Osteocyte (in vitro differentiated cells): ENCODE measurements at regions not wholly inside any gene's neighbourhood (a gene's known extent, or its start where the extent isn't known, plus 50 kb on each side); places are given as distances from the start of the nearest gene placed in this dataset.

Source experiments
- DNase-seq: peaks from one replicate; pipeline ENCODE4 v3.0.0; 2021; ENCODE audit warnings: mixed read lengths; ENCODE audit not compliant: unreplicated experiment; ENCODE audit errors: extremely low spot score
- H3K27ac Mint-ChIP-seq: one replicate; pipeline ENCODE4 v1.8.0; 2021; ENCODE audit warnings: mild to moderate bottlenecking, mixed read lengths; ENCODE audit not compliant: unreplicated experiment
- H3K27me3 Mint-ChIP-seq: one replicate; pipeline ENCODE4 v1.8.0; 2021; ENCODE audit warnings: mixed read lengths; ENCODE audit not compliant: unreplicated experiment
- H3K36me3 Mint-ChIP-seq: one replicate; pipeline ENCODE4 v1.8.0; 2021; ENCODE audit warnings: mixed read lengths; ENCODE audit not compliant: unreplicated experiment
- H3K4me1 Mint-ChIP-seq: one replicate; pipeline ENCODE4 v1.8.0; 2021; ENCODE audit warnings: mixed read lengths; ENCODE audit not compliant: unreplicated experiment
- H3K4me3 Mint-ChIP-seq: one replicate; pipeline ENCODE4 v1.8.0; 2021; ENCODE audit warnings: mild to moderate bottlenecking, moderate library complexity, mixed read lengths; ENCODE audit not compliant: unreplicated experiment
- H3K9me3 Mint-ChIP-seq: one replicate; pipeline ENCODE4 v1.8.0; 2021; ENCODE audit warnings: mixed read lengths; ENCODE audit not compliant: unreplicated experiment
- CTCF ChIP-seq: fragments of 200-600 bp; sonication (generic); IDR thresholded peaks from 2 replicates; pipeline ENCODE4 v1.5.0; 2021; ENCODE audit warnings: antibody characterized with exemption, mild to moderate bottlenecking, moderate library complexity

- Mint-ChIP-seq H3K4me1 (no peaks in the 10 kb centered on the region), H3K4me3 (no peak overlapping the region), H3K27ac (no peak overlapping the region), H3K9me3 (no peaks in the 10 kb centered on the region), H3K36me3 (no peaks in the 10 kb centered on the region), H3K27me3 (no peaks in the 10 kb centered on the region)
- DNase-seq = no peak
- TF ChIP-seq CTCF = no peak
Measured at GRCh38 chr10:106410331-106410730, 754.2 kb downstream of the SORCS1 start.

DNA sequence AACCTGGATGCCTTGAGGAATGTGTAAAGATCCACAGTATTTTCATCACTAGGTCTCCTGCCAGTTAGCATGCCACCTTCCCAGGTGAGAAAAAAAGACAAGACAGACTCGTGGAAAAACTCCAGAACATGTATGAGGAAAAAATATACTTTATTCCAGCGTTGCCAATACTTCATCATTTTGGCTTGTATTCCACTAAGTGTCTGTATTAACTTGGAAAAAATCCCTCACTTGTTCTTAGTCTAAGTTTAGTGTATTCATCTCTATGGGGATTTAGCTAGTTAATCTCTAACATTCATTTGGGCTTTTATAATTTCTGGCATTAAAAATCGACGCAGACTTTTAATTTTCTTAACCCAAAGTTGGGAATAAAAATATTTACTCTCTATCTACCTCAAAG, 759.4 kb downstream of the SORCS1 start:
- H3K36me3 Mint-ChIP-seq = no peaks in the 10 kb centered on the region
- H3K27me3 Mint-ChIP-seq = no peaks in the 10 kb centered on the region
- H3K4me1 Mint-ChIP-seq = no peaks in the 10 kb centered on the region
- H3K4me3 Mint-ChIP-seq = no peak overlapping the region
- no peak for DNase-seq
- no peak overlapping the region for H3K27ac Mint-ChIP-seq
- TF ChIP-seq CTCF = no peak
- no peaks in the 10 kb centered on the region for H3K9me3 Mint-ChIP-seq

GRCh38 chr10:106402458-106402857, 762.0 kb downstream of the SORCS1 start:
- H3K36me3 Mint-ChIP-seq = no peaks in the 10 kb centered on the region
- no peaks in the 10 kb centered on the region for H3K9me3 Mint-ChIP-seq
- H3K27me3 Mint-ChIP-seq = no peaks in the 10 kb centered on the region
- no peak overlapping the region for H3K27ac Mint-ChIP-seq
- H3K4me3 Mint-ChIP-seq = no peak overlapping the region
- no peak for TF ChIP-seq CTCF
- no peak for DNase-seq
- H3K4me1 Mint-ChIP-seq = no peaks in the 10 kb centered on the region

- H3K27me3 Mint-ChIP-seq = no peaks in the 10 kb centered on the region
- no peak for DNase-seq
- H3K36me3 Mint-ChIP-seq = no peaks in the 10 kb centered on the region
- no peaks in the 10 kb centered on the region for H3K9me3 Mint-ChIP-seq
- no peak overlapping the region for H3K27ac Mint-ChIP-seq
- no peaks in the 10 kb centered on the region for H3K4me1 Mint-ChIP-seq
- TF ChIP-seq CTCF = no peak
- H3K4me3 Mint-ChIP-seq = no peak overlapping the region
Measured at GRCh38 chr10:106401967-106402366, 762.5 kb downstream of the SORCS1 start.

- Mint-ChIP-seq H3K27me3 (no peaks in the 10 kb centered on the region), H3K4me1 (no peaks in the 10 kb centered on the region), H3K36me3 (no peaks in the 10 kb centered on the region), H3K4me3 (no peak overlapping the region), H3K9me3 (no peaks in the 10 kb centered on the region), H3K27ac (no peak overlapping the region)
- TF ChIP-seq CTCF = peak; percentile 50
- DNase-seq = no peak
Measured at GRCh38 chr10:106401161-106401560, 763.3 kb downstream of the SORCS1 start.
